T-helper 1 cell (primary cell): ENCODE measurements at regions not wholly inside any gene's neighbourhood (a gene's known extent, or its start where the extent isn't known, plus 50 kb on each side); places are given as distances from the start of the nearest gene placed in this dataset.
"Not testable (repeated sequence)": the region's sequence is repeated elsewhere in the genome, so short reads cannot be mapped to it uniquely, and the experiment has no call there.

Source experiments
- DNase-seq, 5 donors: peaks; one replicate each; pipeline ENCODE4 v3.0.0-alpha.2; 2012 to 2020

GRCh38 chr11:112624971-112625370 lies 336.2 kb upstream of the NCAM1 start:
- not testable (repeated sequence) for DNase-seq

GRCh38 chr11:112625814-112626213 lies 335.4 kb upstream of the NCAM1 start:
- DNase-seq, result no peak

DNA sequence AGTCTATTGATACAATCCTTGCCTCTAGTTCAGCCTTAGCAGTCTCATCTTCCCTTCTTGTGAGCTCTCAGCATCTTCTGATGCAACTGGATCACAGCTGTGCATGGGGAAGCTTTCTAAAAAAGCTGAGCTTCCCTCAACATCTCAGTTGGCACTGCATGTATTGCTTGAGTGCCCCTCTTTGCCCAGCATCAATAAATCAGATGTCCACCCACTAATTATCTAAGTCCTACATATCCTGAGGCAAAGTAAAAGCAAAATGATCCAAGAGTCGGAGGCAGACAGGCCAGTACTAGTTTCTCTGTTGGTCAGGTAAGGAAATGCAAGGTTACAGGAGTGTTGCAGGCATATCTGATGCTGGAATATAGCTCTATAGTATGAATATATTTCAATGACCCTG lies 334.5 kb upstream of the NCAM1 start:
- DNase-seq, result no peak

- DNase-seq, result no peak
These were observed 333.6 kb upstream of the NCAM1 start for GRCh38 chr11:112627588-112628045.

GRCh38 chr11:112628676-112629075 lies 332.5 kb upstream of the NCAM1 start:
- DNase-seq, result no peak

GRCh38 chr11:112630496-112630895 lies 330.7 kb upstream of the NCAM1 start:
- no peak for DNase-seq

- no peak for DNase-seq
These were observed 329.9 kb upstream of the NCAM1 start for GRCh38 chr11:112631333-112631732.

- no peak for DNase-seq
These were observed 328.2 kb upstream of the NCAM1 start for GRCh38 chr11:112632866-112633505.

- no peak for DNase-seq
These were observed 326.7 kb upstream of the NCAM1 start for GRCh38 chr11:112634551-112634950.

- DNase-seq, result no peak
These were observed 326.1 kb upstream of the NCAM1 start for GRCh38 chr11:112634995-112635737.

- no peak for DNase-seq
These were observed 324.1 kb upstream of the NCAM1 start for GRCh38 chr11:112637076-112637475.

- no peak for DNase-seq
These were observed 323.3 kb upstream of the NCAM1 start for GRCh38 chr11:112637876-112638275.

DNA sequence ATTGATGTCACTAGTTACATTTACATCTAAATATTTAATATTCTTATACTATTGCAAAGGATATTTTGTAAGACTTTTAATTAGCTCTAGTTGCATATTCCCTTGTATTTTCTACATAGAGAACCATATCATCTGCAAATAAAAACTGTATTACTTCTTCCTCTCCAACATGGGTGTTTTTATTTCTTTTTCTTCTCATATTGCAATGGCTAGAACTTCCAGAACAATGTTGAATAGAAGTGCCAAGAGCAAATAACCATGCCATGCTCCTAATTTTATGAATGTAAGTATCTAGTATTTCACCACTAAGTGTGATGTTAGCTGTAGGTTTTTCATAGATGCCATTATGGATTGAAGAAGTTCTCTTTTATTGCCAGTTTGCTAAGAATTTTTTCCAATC lies 321.8 kb upstream of the NCAM1 start:
- DNase-seq, result no peak

DNA sequence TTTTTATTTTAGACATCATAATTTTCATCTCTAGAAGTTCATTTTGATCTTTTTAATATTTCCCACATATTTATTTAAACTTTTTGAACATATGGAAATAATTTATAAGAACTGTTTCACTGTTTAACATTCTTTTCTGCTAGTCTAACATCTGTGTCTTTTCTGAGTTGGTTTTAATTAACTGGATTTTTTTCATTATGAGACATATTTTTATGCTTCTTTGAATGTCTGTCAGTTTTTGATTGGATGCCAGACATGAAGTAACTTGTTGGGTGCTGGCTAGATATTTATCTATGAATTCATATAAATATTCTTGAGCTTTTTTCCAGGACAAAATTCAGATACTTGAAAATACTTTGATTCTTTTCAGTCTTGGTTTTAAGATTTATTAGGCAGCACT lies 317.8 kb upstream of the NCAM1 start:
- no peak for DNase-seq

DNA sequence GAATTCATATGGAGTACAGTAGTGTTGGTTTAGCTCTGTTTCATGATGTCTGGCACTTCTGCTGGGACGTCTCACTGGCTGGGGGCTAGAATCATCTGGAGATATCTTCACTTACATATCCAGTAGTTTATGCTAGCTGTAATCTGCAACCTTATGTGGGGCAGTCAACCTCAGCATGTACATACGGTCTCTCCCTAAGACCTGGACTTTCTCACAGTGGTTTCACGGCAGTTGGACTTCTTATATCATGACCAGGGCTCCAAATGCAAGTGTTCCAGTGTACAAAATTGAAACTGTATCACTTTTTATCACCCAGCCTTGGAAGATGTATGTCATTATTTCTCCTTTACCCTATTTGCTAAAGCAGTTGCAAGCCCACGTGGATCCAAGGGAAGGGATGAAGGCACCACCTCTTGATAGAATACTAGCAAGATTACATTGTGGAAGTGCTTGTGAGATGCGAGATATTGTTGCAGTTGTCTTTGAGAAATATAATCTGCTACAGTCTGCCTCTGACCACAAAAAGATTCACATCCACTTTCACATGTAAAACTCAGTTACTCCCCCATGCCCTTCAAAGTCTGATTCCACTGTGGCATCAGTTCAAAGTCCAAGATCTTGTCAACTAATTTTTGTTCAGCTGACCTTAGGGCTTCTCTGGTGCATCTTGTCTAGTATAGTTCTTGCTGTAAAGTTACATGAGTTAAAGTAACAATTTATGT lies 316.6 kb upstream of the NCAM1 start:
- no peak for DNase-seq

DNA sequence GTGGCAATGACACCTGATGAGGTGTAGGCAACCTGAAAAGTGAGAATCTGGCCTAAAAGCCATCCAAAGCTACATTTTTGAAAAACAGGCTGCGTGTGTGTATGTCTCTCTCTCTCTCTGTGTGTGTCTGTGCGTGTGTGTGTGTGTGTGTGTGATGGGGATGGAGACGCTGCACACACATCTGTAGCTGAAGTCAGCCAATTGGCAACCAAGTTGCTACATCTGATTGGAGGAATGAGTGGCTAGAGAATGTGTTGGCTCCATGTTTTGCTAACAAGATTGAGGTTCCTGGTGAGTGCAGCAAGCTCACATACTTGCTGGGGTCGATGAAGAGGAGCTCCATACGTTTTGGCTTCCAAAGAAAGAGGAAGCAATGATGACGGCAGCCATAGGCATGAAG lies 311.4 kb upstream of the NCAM1 start:
- no peak for DNase-seq

GRCh38 chr11:112650527-112650926 lies 310.7 kb upstream of the NCAM1 start:
- DNase-seq, result no peak

DNA sequence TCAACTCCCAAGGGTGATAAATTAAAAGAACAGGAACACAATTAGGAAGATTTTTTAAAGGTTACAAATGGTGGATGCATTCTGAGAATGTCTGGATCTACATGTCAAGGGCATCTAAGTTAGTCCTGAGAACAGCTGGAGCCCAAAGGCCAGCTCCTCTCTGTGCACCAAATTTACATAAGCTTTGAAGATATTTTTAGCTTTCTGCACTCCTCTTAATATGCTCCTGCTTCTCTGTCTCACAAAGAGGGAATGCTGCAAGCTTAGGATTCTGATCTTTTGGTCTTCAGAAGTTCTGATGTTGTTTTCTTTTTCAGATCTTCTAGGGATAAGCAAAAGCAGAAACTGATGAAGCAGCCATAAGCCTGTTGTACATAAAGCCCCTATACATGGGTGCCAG lies 309.8 kb upstream of the NCAM1 start:
- DNase-seq, result no peak

GRCh38 chr11:112652786-112653390 lies 308.3 kb upstream of the NCAM1 start:
- no peak for DNase-seq

DNA sequence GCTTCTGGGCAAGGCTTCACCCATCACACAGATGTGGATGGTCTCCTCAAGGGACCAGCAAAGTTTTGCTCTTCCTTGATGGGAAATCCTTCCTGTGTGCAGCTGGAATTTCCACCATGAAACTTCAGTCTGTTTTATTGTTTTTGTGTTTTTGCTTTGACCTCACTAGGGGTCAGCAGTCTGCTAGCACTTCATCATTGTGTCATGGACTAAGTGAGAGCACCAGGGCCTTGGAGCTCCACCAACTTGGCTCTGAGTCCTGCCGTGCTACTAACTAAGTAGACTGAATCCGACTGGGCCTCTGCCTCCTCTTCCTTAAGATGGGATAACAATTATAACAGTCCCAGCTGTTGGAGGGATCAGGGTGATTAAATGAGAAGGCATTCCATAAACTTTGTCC lies 305.8 kb upstream of the NCAM1 start:
- no peak for DNase-seq

GRCh38 chr11:112656772-112657428 lies 304.3 kb upstream of the NCAM1 start:
- DNase-seq, result no peak

GRCh38 chr11:112658431-112658878 lies 302.8 kb upstream of the NCAM1 start:
- no peak for DNase-seq

- no peak for DNase-seq
These were observed 300.1 kb upstream of the NCAM1 start for GRCh38 chr11:112661146-112661545.
